HFF-Myc (cell line): ENCODE measurements at regions not wholly inside any gene's neighbourhood (a gene's known extent, or its start where the extent isn't known, plus 50 kb on each side); places are given as distances from the start of the nearest gene placed in this dataset.

Experiments used
- DNase-seq: peaks from one replicate; pipeline ENCODE4 v3.0.0-alpha.2; 2011; ENCODE audit warnings: low read depth; ENCODE audit errors: extremely low read depth
- H3K4me3 ChIP-seq: replicated peaks from 2 replicates; pipeline ENCODE4 v1.5.1; 2011; ENCODE audit warnings: low read depth, mild to moderate bottlenecking, control low read depth, low read length
- TF ChIP-seq, protein P1 (sequence below): IDR thresholded peaks from 2 replicates; pipeline ENCODE4 v1.5.1; 2012; ENCODE audit warnings: mild to moderate bottlenecking, low read depth, low read length, control low read depth; ENCODE audit errors: missing control alignments

DNA sequence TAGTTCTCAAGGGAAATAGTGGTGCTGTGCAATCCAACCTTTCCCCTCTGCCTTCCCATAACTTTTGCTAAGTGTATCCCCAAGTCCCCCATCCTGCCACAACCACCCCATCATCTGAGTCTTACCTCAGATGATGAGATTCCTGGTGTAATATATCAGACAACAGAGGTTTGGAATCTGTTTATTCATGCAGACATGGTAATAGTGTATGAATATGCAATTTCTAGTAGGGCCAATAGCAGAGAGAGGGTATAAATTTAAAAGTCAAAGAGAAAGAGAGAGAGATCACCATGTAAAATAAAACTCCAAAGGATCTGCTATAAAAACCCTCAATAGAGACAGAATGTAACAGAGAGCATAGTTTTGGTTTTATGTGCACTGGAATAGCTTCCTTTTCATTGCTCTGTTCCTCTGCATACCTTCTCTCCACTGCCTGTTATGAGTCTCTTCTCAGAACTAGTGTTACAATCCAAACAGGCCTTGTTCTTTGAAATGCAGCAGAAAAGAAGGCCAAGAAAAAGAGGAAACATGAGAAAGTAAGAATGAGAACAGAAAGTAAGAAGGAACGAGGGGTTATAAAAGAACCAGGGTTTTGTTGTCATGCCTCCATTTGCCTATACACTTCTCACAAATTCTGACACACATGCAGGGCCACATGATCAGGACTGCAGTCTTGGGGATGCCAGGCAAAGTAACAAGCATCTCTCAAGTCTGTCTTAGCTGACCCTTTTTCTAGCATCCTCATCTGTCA is 278.0 kb downstream of the CETN3 start:
- TF ChIP-seq, protein P1, sequence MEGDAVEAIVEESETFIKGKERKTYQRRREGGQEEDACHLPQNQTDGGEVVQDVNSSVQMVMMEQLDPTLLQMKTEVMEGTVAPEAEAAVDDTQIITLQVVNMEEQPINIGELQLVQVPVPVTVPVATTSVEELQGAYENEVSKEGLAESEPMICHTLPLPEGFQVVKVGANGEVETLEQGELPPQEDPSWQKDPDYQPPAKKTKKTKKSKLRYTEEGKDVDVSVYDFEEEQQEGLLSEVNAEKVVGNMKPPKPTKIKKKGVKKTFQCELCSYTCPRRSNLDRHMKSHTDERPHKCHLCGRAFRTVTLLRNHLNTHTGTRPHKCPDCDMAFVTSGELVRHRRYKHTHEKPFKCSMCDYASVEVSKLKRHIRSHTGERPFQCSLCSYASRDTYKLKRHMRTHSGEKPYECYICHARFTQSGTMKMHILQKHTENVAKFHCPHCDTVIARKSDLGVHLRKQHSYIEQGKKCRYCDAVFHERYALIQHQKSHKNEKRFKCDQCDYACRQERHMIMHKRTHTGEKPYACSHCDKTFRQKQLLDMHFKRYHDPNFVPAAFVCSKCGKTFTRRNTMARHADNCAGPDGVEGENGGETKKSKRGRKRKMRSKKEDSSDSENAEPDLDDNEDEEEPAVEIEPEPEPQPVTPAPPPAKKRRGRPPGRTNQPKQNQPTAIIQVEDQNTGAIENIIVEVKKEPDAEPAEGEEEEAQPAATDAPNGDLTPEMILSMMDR, result no peak
- H3K4me3 ChIP-seq, result no peak overlapping the region
- DNase-seq, result no peak

DNA sequence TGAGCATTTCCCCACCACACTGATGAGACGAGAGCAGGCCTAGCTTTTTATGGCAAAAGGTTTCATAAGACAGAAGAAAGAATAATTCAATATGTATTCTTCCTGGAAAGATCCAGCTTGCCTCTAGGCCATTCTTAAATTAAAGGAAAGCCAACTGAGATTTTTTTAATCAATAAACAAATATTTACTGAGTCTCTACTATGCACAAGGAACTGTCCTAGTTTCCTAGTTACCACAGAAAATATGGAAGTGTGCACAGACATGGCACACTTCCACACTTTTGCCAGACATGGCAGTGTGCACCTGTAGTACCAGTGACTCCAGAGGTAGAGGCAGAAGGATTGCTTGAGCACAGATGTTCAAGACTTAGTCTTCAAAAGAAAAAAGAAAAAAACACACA is 281.0 kb downstream of the CETN3 start:
- TF ChIP-seq, protein P1, result no peak
- no peak for DNase-seq

DNA sequence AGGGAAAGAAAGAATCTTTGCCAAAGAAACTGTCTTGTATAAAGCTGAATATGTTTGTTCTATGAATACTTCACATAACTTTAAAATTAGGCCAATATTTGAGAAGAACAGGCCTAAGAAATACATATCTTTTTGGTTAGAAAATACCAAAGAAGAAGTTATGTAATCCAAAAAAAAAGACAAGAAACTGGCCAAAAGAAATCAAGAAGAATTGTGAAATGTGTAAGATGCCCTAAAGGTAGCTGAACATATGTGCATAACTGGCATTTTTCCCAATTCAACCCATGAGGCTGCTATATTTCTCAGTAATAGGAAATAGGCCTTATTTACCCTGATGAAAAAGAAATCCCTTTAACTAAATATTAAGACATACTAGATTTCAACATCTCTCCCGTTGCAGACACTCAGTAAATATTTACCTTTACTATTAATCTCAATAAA is 290.0 kb downstream of the CETN3 start:
- no peak for DNase-seq
- TF ChIP-seq, protein P1, result no peak
- H3K4me3 ChIP-seq, result no peak overlapping the region

More for the DNA sequence above, 281.0 kb downstream of the CETN3 start:
- no peak overlapping the region for H3K4me3 ChIP-seq

DNA sequence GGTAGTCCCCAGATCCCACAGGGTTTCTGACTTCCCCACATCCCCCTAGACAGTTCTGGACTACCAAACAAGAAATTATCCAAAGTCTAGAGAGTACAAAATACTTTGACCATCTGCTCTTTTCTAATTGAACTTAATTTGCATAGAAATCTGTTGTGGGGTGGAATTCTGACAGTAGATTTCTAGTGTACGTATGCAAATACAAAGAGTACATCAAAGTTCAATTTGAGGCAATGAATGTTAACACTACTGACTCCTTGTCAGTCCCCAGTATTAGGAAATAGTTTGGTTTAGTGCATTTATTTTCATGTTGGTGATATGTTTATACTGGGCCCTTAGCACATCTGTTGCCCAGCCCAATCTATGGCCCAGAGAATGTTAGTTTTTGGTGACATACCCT is 292.6 kb downstream of the CETN3 start:
- DNase-seq, result no peak
- TF ChIP-seq, protein P1, result no peak
- H3K4me3 ChIP-seq, result no peak overlapping the region

DNA sequence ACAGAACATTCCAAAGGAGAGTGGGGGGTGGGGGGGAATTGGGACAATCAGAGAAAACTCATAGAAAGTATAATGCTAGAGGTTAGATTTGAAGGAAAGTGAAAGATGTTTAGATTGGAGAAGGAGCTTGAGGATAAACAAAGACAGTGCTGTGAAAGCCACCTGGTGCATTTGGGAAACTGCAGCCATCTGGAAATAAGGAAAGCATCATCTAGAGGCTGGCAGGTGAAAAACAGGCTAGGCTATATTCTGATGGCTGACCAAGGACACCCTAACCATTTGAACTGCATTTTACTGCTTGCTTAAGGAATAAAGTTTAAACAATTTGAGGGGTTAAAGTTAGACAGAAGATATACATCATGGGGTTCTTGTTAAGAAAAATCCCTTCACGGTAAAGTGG is 296.4 kb downstream of the CETN3 start:
- DNase-seq, result no peak
- no peak overlapping the region for H3K4me3 ChIP-seq
- TF ChIP-seq, protein P1, result no peak

DNA sequence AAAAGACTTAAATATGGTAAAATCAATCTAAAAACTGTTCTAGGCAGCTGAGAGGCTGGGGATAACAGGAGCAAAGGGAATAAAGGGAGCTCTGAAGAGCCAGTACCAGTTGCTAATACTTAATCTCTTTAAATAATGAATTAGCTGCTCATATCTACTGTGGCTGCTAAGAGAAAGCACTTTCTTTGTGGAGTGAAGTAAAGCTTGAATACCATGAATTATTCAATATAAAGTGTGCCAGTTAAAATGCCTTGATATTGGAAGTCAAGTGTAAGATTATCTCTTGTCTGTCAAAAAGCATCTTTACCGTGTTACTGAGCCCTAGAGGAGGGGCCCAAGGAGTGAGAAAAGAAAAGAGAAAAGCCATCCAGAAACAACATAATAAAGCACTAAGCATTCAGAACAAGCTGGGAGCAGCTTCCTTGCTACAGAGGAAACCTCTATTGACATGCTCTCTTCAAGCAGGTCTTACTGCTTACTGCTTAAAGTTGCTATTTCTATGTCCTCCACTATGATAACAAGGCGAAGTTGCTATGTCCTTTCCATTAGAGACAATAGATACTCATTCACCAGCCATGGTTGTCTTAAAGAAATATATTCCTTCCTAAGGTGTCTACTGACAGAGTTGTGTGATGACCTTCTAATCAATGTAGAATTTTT is 297.4 kb downstream of the CETN3 start:
- no peak overlapping the region for H3K4me3 ChIP-seq
- no peak for DNase-seq
- TF ChIP-seq, protein P1, result no peak
